Ovary (tissue), 7 donors: ENCODE measurements at regions not wholly inside any gene's neighbourhood (a gene's known extent, or its start where the extent isn't known, plus 50 kb on each side); places are given as distances from the start of the nearest gene placed in this dataset.

Experiments used
- DNase-seq, 5 donors: peaks; one replicate each; pipeline ENCODE4 v3.0.0-alpha.2; 2019 to 2020
- H3K27ac ChIP-seq, 2 donors: fragments of 200-600 bp; one replicate each; pipeline versions ENCODE4 v1.5.1 to v1.8.0; 2019 to 2022
- H3K27me3 ChIP-seq: fragments of 200-600 bp; one replicate; pipeline ENCODE4 v1.8.0; 2022
- H3K36me3 ChIP-seq: fragments of 200-600 bp; sonication (generic); one replicate; pipeline ENCODE4 v1.5.1; 2019
- H3K4me1 ChIP-seq: one replicate; pipeline ENCODE4 v1.8.1; 2013; ENCODE audit warnings: mild to moderate bottlenecking, moderate library complexity; ENCODE audit not compliant: insufficient read depth
- H3K4me3 ChIP-seq: fragments of 200-600 bp; sonication (generic); one replicate; pipeline ENCODE4 v1.5.1; 2017
- H3K9me3 ChIP-seq, 2 donors: fragments of 200-600 bp in 1 of 2; sonication (generic) in 1 of 2; one replicate each; pipeline versions ENCODE4 v1.5.1 to v1.8.1; 2013 to 2019; ENCODE audit warnings: mild to moderate bottlenecking in 1 of 2, moderate library complexity in 1 of 2
- CTCF ChIP-seq, 3 donors: fragments of 450-650 bp in 2 of 3; fragments of 200-600 bp in 1 of 3; IDR thresholded peaks; one replicate each; pipeline versions ENCODE4 v1.5.1 to v1.8.0; 2016 to 2022; ENCODE audit warnings: antibody characterized with exemption in 3 of 3, mild to moderate bottlenecking in 1 of 3
- EP300 ChIP-seq: sonication (generic); formaldehyde crosslinking; IDR thresholded peaks from one replicate; pipeline ENCODE4 v1.6.1; 2017; ENCODE audit warnings: antibody characterized with exemption
- POLR2A ChIP-seq: fragments of 450-650 bp; IDR thresholded peaks from one replicate; pipeline ENCODE4 v1.6.1; 2017; ENCODE audit warnings: antibody characterized with exemption, mild to moderate bottlenecking, moderate library complexity
- WGBS, 3 donors: extraction: QIAGEN DNeasy Blood & Tissue Kit in 1 of 3; methylation state at CpG; one replicate each; pipeline versions ENCODE4 v1.1.5 to v1.1.7; 2013 to 2017; 5-methylcytosine and 5-hydroxymethylcytosine counted together
- intact Hi-C, 4 donors: fragments of 100-400 bp; cut with DNase I; formaldehyde crosslinking; loops; one replicate each; pipeline versions ENCODE4 v1.11.0 to v1.15.1; 2022 to 2023
- donor health status: DM: no; HTN: no; CAD: no; lungs with moderate emphysema.
- donor health status: DM: no; HTN: no; CAD: no.
- donor health status: Bipolar disorder and iron deficiency.
- donor health status: DM: no; HTN: no; CAD: no.
- donor health status: DM: yes; HTN: yes; CAD: no.

- Histone ChIP-seq H3K9me3 (no peaks in the 10 kb centered on the region), H3K27me3 (no peaks in the 10 kb centered on the region), H3K27ac (no peak overlapping the region), H3K36me3 (no peaks in the 10 kb centered on the region), H3K4me3 (no peak overlapping the region), H3K4me1 (peaks cover 4% of the 10 kb centered on the region)
- 64 to 85% (median 78%) methylated on average over 13 of the region's 13 CpGs for WGBS, 3 donors
- DNase-seq = no peak
- TF ChIP-seq POLR2A = no peak
- TF ChIP-seq CTCF (IDR thresholded peaks at IDR 0.05) = no peak
- no peak for TF ChIP-seq EP300
- intact Hi-C loops = no loop called here
Observed at GRCh38 chr12:102534899-102535298, 54.5 kb upstream of the IGF1 start.

- no peak for TF ChIP-seq CTCF (IDR thresholded peaks at IDR 0.05)
- no peak for TF ChIP-seq POLR2A
- no peak for TF ChIP-seq EP300
- intact Hi-C loops = no loop called here
Observed at GRCh38 chr12:102533483-102534215, 53.3 kb upstream of the IGF1 start.

More at GRCh38 chr12:102533483-102534215, 53.3 kb upstream of the IGF1 start:
- no peaks in the 10 kb centered on the region for H3K27me3 ChIP-seq
- no peaks in the 10 kb centered on the region for H3K36me3 ChIP-seq
- DNase-seq = no peak
- H3K4me1 ChIP-seq = no peaks in the 10 kb centered on the region
- H3K9me3 ChIP-seq = no peaks in the 10 kb centered on the region
- WGBS, 3 donors = 63 to 80% (median 77%) methylated on average over 9 of the region's 9 CpGs
- H3K27ac ChIP-seq = no peak overlapping the region
- no peak overlapping the region for H3K4me3 ChIP-seq
